Ovary (tissue), 7 donors: ENCODE measurements at regions not wholly inside any gene's neighbourhood (a gene's known extent, or its start where the extent isn't known, plus 50 kb on each side); places are given as distances from the start of the nearest gene placed in this dataset.

ENCODE experiments used
- DNase-seq, 5 donors: peaks; one replicate each; pipeline ENCODE4 v3.0.0-alpha.2; 2019 to 2020
- H3K27ac ChIP-seq, 2 donors: fragments of 200-600 bp; one replicate each; pipeline versions ENCODE4 v1.5.1 to v1.8.0; 2019 to 2022
- H3K27me3 ChIP-seq: fragments of 200-600 bp; one replicate; pipeline ENCODE4 v1.8.0; 2022
- H3K36me3 ChIP-seq: fragments of 200-600 bp; sonication (generic); one replicate; pipeline ENCODE4 v1.5.1; 2019
- H3K4me1 ChIP-seq: one replicate; pipeline ENCODE4 v1.8.1; 2013; ENCODE audit warnings: mild to moderate bottlenecking, moderate library complexity; ENCODE audit not compliant: insufficient read depth
- H3K4me3 ChIP-seq: fragments of 200-600 bp; sonication (generic); one replicate; pipeline ENCODE4 v1.5.1; 2017
- H3K9me3 ChIP-seq, 2 donors: fragments of 200-600 bp in 1 of 2; sonication (generic) in 1 of 2; one replicate each; pipeline versions ENCODE4 v1.5.1 to v1.8.1; 2013 to 2019; ENCODE audit warnings: mild to moderate bottlenecking in 1 of 2, moderate library complexity in 1 of 2
- CTCF ChIP-seq, 3 donors: fragments of 450-650 bp in 2 of 3; fragments of 200-600 bp in 1 of 3; IDR thresholded peaks; one replicate each; pipeline versions ENCODE4 v1.5.1 to v1.8.0; 2016 to 2022; ENCODE audit warnings: antibody characterized with exemption in 3 of 3, mild to moderate bottlenecking in 1 of 3
- EP300 ChIP-seq: sonication (generic); formaldehyde crosslinking; IDR thresholded peaks from one replicate; pipeline ENCODE4 v1.6.1; 2017; ENCODE audit warnings: antibody characterized with exemption
- POLR2A ChIP-seq: fragments of 450-650 bp; IDR thresholded peaks from one replicate; pipeline ENCODE4 v1.6.1; 2017; ENCODE audit warnings: antibody characterized with exemption, mild to moderate bottlenecking, moderate library complexity
- WGBS, 3 donors: extraction: QIAGEN DNeasy Blood & Tissue Kit in 1 of 3; methylation state at CpG; one replicate each; pipeline versions ENCODE4 v1.1.5 to v1.1.7; 2013 to 2017; 5-methylcytosine and 5-hydroxymethylcytosine counted together
- intact Hi-C, 4 donors: fragments of 100-400 bp; cut with DNase I; formaldehyde crosslinking; loops; one replicate each; pipeline versions ENCODE4 v1.11.0 to v1.15.1; 2022 to 2023
- donor health status: DM: no; HTN: no; CAD: no; lungs with moderate emphysema.
- donor health status: DM: no; HTN: no; CAD: no.
- donor health status: Bipolar disorder and iron deficiency.
- donor health status: DM: no; HTN: no; CAD: no.
- donor health status: DM: yes; HTN: yes; CAD: no.

- no peaks in the 10 kb centered on the region for H3K27me3 ChIP-seq
- TF ChIP-seq EP300 (no peak), CTCF (IDR thresholded peaks at IDR 0.05) (no peak), POLR2A (no peak)
- H3K4me1 ChIP-seq = no peaks in the 10 kb centered on the region
- H3K36me3 ChIP-seq = no peaks in the 10 kb centered on the region
- H3K4me3 ChIP-seq = no peak overlapping the region
- H3K27ac ChIP-seq = no peak overlapping the region
- DNase-seq = no peak
- H3K9me3 ChIP-seq = no peaks in the 10 kb centered on the region
- intact Hi-C loops = no loop called here
- 63 to 74% (median 72%) methylated on average over 5 to 15 of the region's 15 CpGs for WGBS, 3 donors
Observed at GRCh38 chr1:4062992-4063391, 162.9 kb upstream of the C1orf174 start.

GRCh38 chr1:4063516-4063915 lies 163.4 kb upstream of the C1orf174 start:
- intact Hi-C loops = no loop called here
- no peaks in the 10 kb centered on the region for H3K36me3 ChIP-seq
- TF ChIP-seq CTCF (IDR thresholded peaks at IDR 0.05) (no peak), POLR2A (no peak), EP300 (no peak)
- no peaks in the 10 kb centered on the region for H3K27me3 ChIP-seq
- H3K4me1 ChIP-seq = no peaks in the 10 kb centered on the region
- H3K9me3 ChIP-seq = no peaks in the 10 kb centered on the region
- H3K27ac ChIP-seq = no peak overlapping the region
- DNase-seq = no peak
- 65 to 73% (median 69%) methylated on average over 7 of the region's 7 CpGs for WGBS, 3 donors
- H3K4me3 ChIP-seq = no peak overlapping the region

GRCh38 chr1:4064150-4064889 lies 164.2 kb upstream of the C1orf174 start:
- no peak for DNase-seq
- Histone ChIP-seq H3K27me3 (no peaks in the 10 kb centered on the region), H3K4me1 (no peaks in the 10 kb centered on the region), H3K9me3 (no peaks in the 10 kb centered on the region), H3K4me3 (no peak overlapping the region), H3K27ac (no peak overlapping the region), H3K36me3 (no peaks in the 10 kb centered on the region)
- TF ChIP-seq POLR2A = no peak
- TF ChIP-seq CTCF (IDR thresholded peaks at IDR 0.05) = no peak
- no peak for TF ChIP-seq EP300
- WGBS, 3 donors = 38 to 66% (median 61%) methylated on average over 6 to 7 of the region's 7 CpGs
- intact Hi-C loops = no loop called here

- no peaks in the 10 kb centered on the region for H3K27me3 ChIP-seq
- no peaks in the 10 kb centered on the region for H3K4me1 ChIP-seq
- WGBS, 3 donors = 43 to 46% (median 46%) methylated on average over 2 of the region's 3 CpGs
- DNase-seq = no peak
- no peak overlapping the region for H3K27ac ChIP-seq
- no peak overlapping the region for H3K4me3 ChIP-seq
- H3K9me3 ChIP-seq = no peaks in the 10 kb centered on the region
- TF ChIP-seq CTCF (IDR thresholded peaks at IDR 0.05) = no peak
- no peak for TF ChIP-seq EP300
- TF ChIP-seq POLR2A = no peak
- intact Hi-C loops = no loop called here
- H3K36me3 ChIP-seq = no peaks in the 10 kb centered on the region
Observed at GRCh38 chr1:4066860-4067599, 167.0 kb upstream of the C1orf174 start.
